Gastrocnemius medialis (tissue), 4 donors: ENCODE measurements at regions not wholly inside any gene's neighbourhood (a gene's known extent, or its start where the extent isn't known, plus 50 kb on each side); places are given as distances from the start of the nearest gene placed in this dataset.
"Not testable (repeated sequence)": the region's sequence is repeated elsewhere in the genome, so short reads cannot be mapped to it uniquely, and the experiment has no call there.

Experiments
- ATAC-seq, 2 donors: fragments of 150-250 bp; one replicate each; pipeline ENCODE4 v1.9.1; 2016
- DNase-seq, 2 donors: peaks; one replicate each; pipeline ENCODE4 v3.0.0-alpha.2; 2019
- H3K27ac ChIP-seq, 4 donors: fragments of 200-600 bp; sonication (generic); 1 replicate in 1 of 4; 2 replicates in 3 of 4; pipeline ENCODE4 v1.5.1; 2016 to 2018; ENCODE audit warnings: mild to moderate bottlenecking in 2 of 4, moderate library complexity in 1 of 4
- H3K27me3 ChIP-seq, 3 donors: fragments of 200-600 bp; sonication (generic) in 2 of 3; 1 replicate in 1 of 3; 2 replicates in 2 of 3; pipeline versions ENCODE4 v1.5.1 to v1.6.0; 2016 to 2019; ENCODE audit warnings: mild to moderate bottlenecking in 1 of 3, moderate library complexity in 1 of 3
- H3K36me3 ChIP-seq, 2 donors: fragments of 200-600 bp; sonication (generic) in 1 of 2; one replicate each; pipeline ENCODE4 v1.5.1; 2017 to 2018
- H3K4me1 ChIP-seq, 2 donors: fragments of 200-600 bp; sonication (generic) in 1 of 2; one replicate each; pipeline ENCODE4 v1.5.1; 2016 to 2017; ENCODE audit warnings: mild to moderate bottlenecking in 2 of 2
- H3K4me3 ChIP-seq, 4 donors: fragments of 200-600 bp; sonication (generic) in 3 of 4; 1 replicate in 1 of 4; 2 replicates in 3 of 4; pipeline ENCODE4 v1.5.1; 2016 to 2019; ENCODE audit warnings: mild to moderate bottlenecking in 2 of 4
- H3K9me3 ChIP-seq, 3 donors: fragments of 200-600 bp; sonication (generic) in 2 of 3; 1 replicate in 1 of 3; 2 replicates in 2 of 3; pipeline ENCODE4 v1.5.1; 2016 to 2019
- POLR2A ChIP-seq, 2 donors: fragments of 450-650 bp; IDR thresholded peaks; one replicate each; pipeline ENCODE4 v1.6.1; 2017; ENCODE audit warnings: antibody characterized with exemption in 2 of 2, mild to moderate bottlenecking in 2 of 2, moderate library complexity in 2 of 2
- in situ Hi-C, 4 donors: fragments of 200-750 bp; cut with MboI; loops; one replicate each; pipeline versions ENCODE4 v1.15.0 to v1.8.0; 2017; ENCODE audit warnings: low sequenced_read_pairs in 4 of 4
- intact Hi-C: fragments of 100-400 bp; cut with DNase I; formaldehyde crosslinking; loops from one replicate; pipeline ENCODE4 v1.15.1; 2023; ENCODE audit warnings: low total_unique reads
- TF ChIP-seq, protein P1 (sequence below), 5 experiments: fragments of 450-650 bp in 3 of 5; fragments of 200-600 bp in 2 of 5; sonication (generic) in 2 of 5; IDR thresholded peaks in 4 of 5; conservative IDR thresholded peaks in 1 of 5; 1 replicate in 4 of 5; 2 replicates in 1 of 5; pipeline ENCODE4 v1.5.1; 2016 to 2019; ENCODE audit warnings: antibody characterized with exemption in 5 of 5, mild to moderate bottlenecking in 3 of 5, moderate library complexity in 3 of 5

DNA sequence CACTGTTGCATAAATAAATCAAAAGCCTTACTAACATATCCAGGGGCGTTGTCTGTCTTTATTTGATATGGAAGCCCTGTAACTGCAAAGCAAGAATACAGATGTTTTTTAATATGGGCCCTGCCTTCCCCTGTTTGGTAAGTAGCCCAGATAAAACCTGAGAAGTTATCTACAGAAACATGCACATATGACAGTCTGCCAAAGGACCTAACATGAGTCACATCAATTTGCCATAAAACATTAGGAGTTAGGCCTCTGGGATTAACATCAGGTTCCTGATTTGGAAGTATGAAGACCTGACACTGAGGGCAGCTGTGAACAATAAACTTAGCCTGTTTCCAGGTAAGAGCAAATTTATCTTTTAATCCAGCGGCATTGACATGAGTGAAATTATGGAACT is 1588.8 kb downstream of the REEP3 start:
- intact Hi-C loops, result no loop called here
- ATAC-seq, result no peak

DNA sequence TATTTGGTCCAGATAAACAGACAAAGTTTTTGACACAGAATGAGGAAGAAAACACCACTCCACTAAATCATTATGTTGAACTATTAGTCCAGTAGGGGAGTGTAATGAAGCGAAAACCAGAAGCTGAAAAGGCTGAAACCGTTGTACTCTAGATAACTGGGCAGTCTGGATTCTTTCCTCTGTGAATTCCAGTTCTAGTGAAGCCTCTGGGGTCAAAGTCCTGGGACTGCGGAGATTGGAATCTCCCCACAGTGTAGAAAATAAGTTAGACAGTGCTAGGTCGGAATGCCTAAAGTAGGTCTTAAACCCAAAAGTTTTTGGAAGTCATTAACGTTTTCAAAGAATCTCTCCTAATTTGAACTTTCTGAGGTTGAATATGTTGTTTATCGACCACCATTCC is 1589.9 kb downstream of the REEP3 start:
- H3K4me3 ChIP-seq, H3K36me3 ChIP-seq, H3K27ac ChIP-seq, H3K27me3 ChIP-seq, ATAC-seq, in situ Hi-C loops, H3K4me1 ChIP-seq, DNase-seq, intact Hi-C loops, H3K9me3 ChIP-seq: not testable (repeated sequence)

More for the DNA sequence above, 1588.8 kb downstream of the REEP3 start:
- Histone ChIP-seq H3K27ac (no peak overlapping the region), H3K9me3 (no peaks in the 10 kb centered on the region), H3K36me3 (no peaks in the 10 kb centered on the region), H3K27me3 (no peaks in the 10 kb centered on the region), H3K4me3 (no peak overlapping the region), H3K4me1 (no peaks in the 10 kb centered on the region)
- DNase-seq, result no peak
- in situ Hi-C loops, result no loop called here
- TF ChIP-seq, protein P1, sequence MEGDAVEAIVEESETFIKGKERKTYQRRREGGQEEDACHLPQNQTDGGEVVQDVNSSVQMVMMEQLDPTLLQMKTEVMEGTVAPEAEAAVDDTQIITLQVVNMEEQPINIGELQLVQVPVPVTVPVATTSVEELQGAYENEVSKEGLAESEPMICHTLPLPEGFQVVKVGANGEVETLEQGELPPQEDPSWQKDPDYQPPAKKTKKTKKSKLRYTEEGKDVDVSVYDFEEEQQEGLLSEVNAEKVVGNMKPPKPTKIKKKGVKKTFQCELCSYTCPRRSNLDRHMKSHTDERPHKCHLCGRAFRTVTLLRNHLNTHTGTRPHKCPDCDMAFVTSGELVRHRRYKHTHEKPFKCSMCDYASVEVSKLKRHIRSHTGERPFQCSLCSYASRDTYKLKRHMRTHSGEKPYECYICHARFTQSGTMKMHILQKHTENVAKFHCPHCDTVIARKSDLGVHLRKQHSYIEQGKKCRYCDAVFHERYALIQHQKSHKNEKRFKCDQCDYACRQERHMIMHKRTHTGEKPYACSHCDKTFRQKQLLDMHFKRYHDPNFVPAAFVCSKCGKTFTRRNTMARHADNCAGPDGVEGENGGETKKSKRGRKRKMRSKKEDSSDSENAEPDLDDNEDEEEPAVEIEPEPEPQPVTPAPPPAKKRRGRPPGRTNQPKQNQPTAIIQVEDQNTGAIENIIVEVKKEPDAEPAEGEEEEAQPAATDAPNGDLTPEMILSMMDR (IDR thresholded peaks at IDR 0.05 in 4 of 5, conservative IDR thresholded peaks at IDR 0.05 in 1 of 5), result no peak
- no peak for TF ChIP-seq POLR2A (IDR thresholded peaks at IDR 0.05)

DNA sequence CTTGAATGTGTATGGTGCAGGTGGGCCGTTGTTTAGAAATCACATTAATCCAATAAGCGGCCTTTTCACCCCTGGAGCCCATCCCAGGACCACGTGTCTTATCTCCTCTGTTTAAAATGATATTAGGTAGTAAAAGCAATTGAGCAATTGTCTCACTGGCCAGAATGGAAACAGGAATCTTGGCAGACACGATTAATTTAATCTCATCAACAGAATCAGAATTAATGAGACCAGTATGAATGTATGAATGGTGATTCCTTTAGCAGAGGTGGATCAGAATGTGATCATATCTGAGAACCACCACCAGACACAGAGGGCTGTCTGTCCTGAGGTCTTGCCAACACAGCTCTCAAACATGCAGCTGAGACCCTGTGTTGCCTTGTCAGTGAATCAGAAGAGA is 1591.4 kb downstream of the REEP3 start:
- intact Hi-C loops, result loop anchor here (2.0 kb wide), 1 partner anchor 16 kb away; no protein-coding TSS in a partner anchor
- no peaks in the 10 kb centered on the region for H3K4me1 ChIP-seq
- H3K4me3 ChIP-seq, result no peak overlapping the region
- H3K36me3 ChIP-seq, result no peaks in the 10 kb centered on the region
- no peaks in the 10 kb centered on the region for H3K9me3 ChIP-seq
- H3K27me3 ChIP-seq, result no peaks in the 10 kb centered on the region
- ATAC-seq (no peak), DNase-seq (no peak)
- TF ChIP-seq, protein P1 (IDR thresholded peaks at IDR 0.05 in 4 of 5, conservative IDR thresholded peaks at IDR 0.05 in 1 of 5), result no peak
- no peak for TF ChIP-seq POLR2A (IDR thresholded peaks at IDR 0.05)
- no peak overlapping the region for H3K27ac ChIP-seq
- in situ Hi-C loops, result no loop called here

DNA sequence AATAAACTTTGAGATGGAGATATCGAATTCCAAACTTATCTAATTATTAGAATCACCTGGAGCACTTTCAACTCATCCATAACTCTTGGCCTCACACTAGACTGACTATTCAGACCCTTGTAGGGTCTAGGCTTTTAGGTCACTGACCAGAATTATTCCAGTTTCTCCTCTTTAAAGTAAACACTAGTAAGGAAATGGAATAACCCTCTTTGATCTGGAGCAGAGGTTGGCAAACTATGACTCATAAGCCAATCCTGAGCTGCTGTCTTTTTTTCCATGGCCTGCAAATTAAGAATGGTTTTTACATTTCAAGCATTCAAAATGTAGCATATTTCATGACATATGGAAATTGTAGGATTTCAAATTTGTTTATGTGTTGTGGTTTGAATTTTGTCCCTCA is 1601.9 kb downstream of the REEP3 start:
- in situ Hi-C loops, result no loop called here
- no peak for ATAC-seq

DNA sequence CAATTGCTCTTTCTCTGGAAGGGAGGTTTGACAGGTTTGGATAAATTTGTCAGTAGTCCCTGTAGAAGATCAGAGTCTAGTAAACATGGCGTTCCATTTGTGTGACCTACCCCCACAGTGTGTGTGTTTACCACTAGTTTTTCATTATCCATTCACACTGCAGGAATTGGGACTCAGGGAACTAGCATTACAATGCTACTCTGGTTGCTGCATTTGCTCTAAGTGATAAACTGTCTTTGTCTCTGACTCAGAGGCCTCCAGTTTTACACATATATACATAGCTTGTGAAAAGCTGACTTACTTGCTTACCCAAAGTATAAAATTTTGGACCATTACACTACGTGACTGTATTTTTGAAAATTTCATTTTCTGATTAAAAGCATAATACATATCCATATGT is 1604.0 kb downstream of the REEP3 start:
- DNase-seq, result no peak
- H3K27ac ChIP-seq, result no peak overlapping the region
- H3K9me3 ChIP-seq, result no peaks in the 10 kb centered on the region
- no peaks in the 10 kb centered on the region for H3K27me3 ChIP-seq
- H3K4me3 ChIP-seq, result no peak overlapping the region
- TF ChIP-seq POLR2A (IDR thresholded peaks at IDR 0.05), result no peak
- TF ChIP-seq, protein P1 (IDR thresholded peaks at IDR 0.05 in 4 of 5, conservative IDR thresholded peaks at IDR 0.05 in 1 of 5), result no peak
- no peak for ATAC-seq
- intact Hi-C loops (no loop called here), in situ Hi-C loops (no loop called here)
- H3K36me3 ChIP-seq, result no peaks in the 10 kb centered on the region
- H3K4me1 ChIP-seq, result no peaks in the 10 kb centered on the region

More for the DNA sequence above, 1601.9 kb downstream of the REEP3 start:
- TF ChIP-seq, protein P1 (IDR thresholded peaks at IDR 0.05 in 4 of 5, conservative IDR thresholded peaks at IDR 0.05 in 1 of 5), result no peak
- TF ChIP-seq POLR2A (IDR thresholded peaks at IDR 0.05), result no peak
- Histone ChIP-seq H3K4me3 (no peak overlapping the region), H3K4me1 (no peaks in the 10 kb centered on the region), H3K27me3 (no peaks in the 10 kb centered on the region), H3K9me3 (no peaks in the 10 kb centered on the region), H3K27ac (no peak overlapping the region), H3K36me3 (no peaks in the 10 kb centered on the region)
- no peak for DNase-seq
- intact Hi-C loops, result no loop called here
